CD4-positive, alpha-beta T cell (primary cell): ENCODE measurements at regions not wholly inside any gene's neighbourhood (a gene's known extent, or its start where the extent isn't known, plus 50 kb on each side); places are given as distances from the start of the nearest gene placed in this dataset.

Experiments used
- ATAC-seq: fragments of 200-7000 bp; cut with Tn5 transposase; one replicate; pipeline ENCODE4 v1.10.0; 2022; ENCODE audit warnings: mild to moderate bottlenecking; ENCODE audit not compliant: poor library complexity
- CTCF ChIA-PET: fragments of 350-600 bp; sonication (Branson Sonifier 250); formaldehyde crosslinking; loops from one replicate; lab custom pipeline; 2021; ENCODE audit warnings: antibody characterized with exemption, inconsistent platforms; lab: Charles Lee
- POLR2A ChIA-PET: fragments of 350-600 bp; sonication (Branson Sonifier 250); formaldehyde crosslinking; loops from one replicate; lab custom pipeline; 2021; ENCODE audit warnings: antibody characterized with exemption, inconsistent platforms; lab: Charles Lee
- DNase-seq, 14 experiments: peaks; one replicate each; pipeline ENCODE4 v3.0.0-alpha.2; 2013 to 2020; ENCODE audit warnings: mixed read lengths in 2 of 14
- H3K27ac ChIP-seq, 2 donors: one replicate each; pipeline versions ENCODE4 v1.5.1 to v1.7.0; 2013; ENCODE audit warnings: low read length in 2 of 2, low read depth in 1 of 2, mild to moderate bottlenecking in 1 of 2
- H3K27me3 ChIP-seq, 2 experiments: 1 replicate in 1 of 2; 2 replicates in 1 of 2; pipeline versions ENCODE4 v1.6.1 to v1.7.0; 2013; ENCODE audit warnings: low read length in 2 of 2, control low read depth in 1 of 2, mild to moderate bottlenecking in 1 of 2, moderate library complexity in 1 of 2; ENCODE audit not compliant: insufficient read depth in 2 of 2, control insufficient read depth in 1 of 2
- H3K36me3 ChIP-seq: one replicate; pipeline ENCODE4 v1.6.1; 2013; ENCODE audit warnings: low read length, control low read depth; ENCODE audit not compliant: insufficient read depth
- H3K4me1 ChIP-seq: one replicate; pipeline ENCODE4 v1.6.1; 2013; ENCODE audit warnings: low read length, control low read depth; ENCODE audit not compliant: insufficient read depth
- H3K4me3 ChIP-seq: one replicate; pipeline ENCODE4 v1.5.1; 2013; ENCODE audit warnings: mild to moderate bottlenecking, low read length, moderate library complexity
- H3K9me3 ChIP-seq, 2 experiments: 1 replicate in 1 of 2; 2 replicates in 1 of 2; pipeline versions ENCODE4 v1.6.1 to v1.7.0; 2013; ENCODE audit warnings: low read length in 2 of 2, mild to moderate bottlenecking in 2 of 2, control low read depth in 1 of 2, moderate library complexity in 1 of 2; ENCODE audit not compliant: control insufficient read depth in 1 of 2, insufficient read depth in 1 of 2
- H3K27ac Mint-ChIP-seq: one replicate; pipeline ENCODE4 v1.8.0; 2020; ENCODE audit warnings: mixed read lengths
- H3K27me3 Mint-ChIP-seq: one replicate; pipeline ENCODE4 v1.8.0; 2021; ENCODE audit warnings: mixed read lengths
- H3K36me3 Mint-ChIP-seq: one replicate; pipeline ENCODE4 v1.8.0; 2021; ENCODE audit warnings: low read depth, mixed read lengths
- H3K4me1 Mint-ChIP-seq: one replicate; pipeline ENCODE4 v1.8.0; 2021; ENCODE audit warnings: low read depth, mixed read lengths
- H3K4me3 Mint-ChIP-seq: one replicate; pipeline ENCODE4 v1.8.0; 2020; ENCODE audit warnings: mild to moderate bottlenecking, mixed read lengths
- H3K9me3 Mint-ChIP-seq: one replicate; pipeline ENCODE4 v1.8.0; 2020; ENCODE audit warnings: mixed read lengths
- CTCF ChIP-seq: fragments of 200-600 bp; IDR thresholded peaks from one replicate; pipeline ENCODE4 v1.8.0; 2022; ENCODE audit warnings: antibody characterized with exemption, mild to moderate bottlenecking
- intact Hi-C, 2 experiments: fragments of 100-400 bp; cut with DNase I in 1 of 2; cut with micrococcal nuclease in 1 of 2; formaldehyde crosslinking; loops; one replicate each; pipeline versions ENCODE4 v1.15.1 to v1.9.0; 2023 to 2025; cut with DNase I, micrococcal nuclease

- ChIA-PET POLR2A (no interaction called here), CTCF (no interaction called here)
- Mint-ChIP-seq H3K4me1 (no peaks in the 10 kb centered on the region), H3K36me3 (no peaks in the 10 kb centered on the region), H3K9me3 (no peaks in the 10 kb centered on the region), H3K27ac (no peak overlapping the region), H3K27me3 (peaks cover 17% of the 10 kb centered on the region), H3K4me3 (no peak overlapping the region)
- Histone ChIP-seq H3K4me1 (no peaks in the 10 kb centered on the region), H3K27me3 (no peaks in the 10 kb centered on the region), H3K27ac (no peak overlapping the region), H3K36me3 (no peaks in the 10 kb centered on the region), H3K4me3 (no peak overlapping the region), H3K9me3 (peaks cover 0 to 3% of the 10 kb centered on the region in 2 experiments)
- intact Hi-C loops, result no loop called here
- ATAC-seq (no peak), DNase-seq (no peak)
- TF ChIP-seq CTCF, result no peak
Measured at GRCh38 chr4:128525387-128525786, 237.8 kb upstream of the PGRMC2 start.

DNA sequence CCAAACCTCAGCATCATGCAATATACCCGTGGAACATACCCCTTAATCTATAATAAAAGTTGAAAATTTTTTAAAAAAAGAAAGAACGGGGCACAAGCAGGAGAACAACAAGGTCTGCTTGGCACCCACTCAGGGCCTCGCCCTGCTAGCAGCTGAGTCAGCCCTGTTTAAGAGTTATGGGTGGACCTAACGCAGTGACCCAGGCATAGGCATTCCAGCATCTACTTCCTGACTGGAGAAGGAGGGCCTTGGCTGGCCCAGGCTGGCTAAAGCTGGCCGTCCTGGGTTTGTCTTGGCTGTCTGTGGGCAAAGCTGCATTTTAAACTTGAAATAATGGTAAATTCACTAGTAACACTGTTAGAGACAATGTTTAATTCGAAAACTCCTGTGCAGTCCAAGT lies 236.7 kb upstream of the PGRMC2 start:
- no peaks in the 10 kb centered on the region for H3K36me3 Mint-ChIP-seq
- no peak overlapping the region for H3K27ac Mint-ChIP-seq
- peaks cover 0 to 3% of the 10 kb centered on the region in 2 experiments for H3K9me3 ChIP-seq
- no peaks in the 10 kb centered on the region for H3K27me3 ChIP-seq
- H3K4me3 ChIP-seq, result no peak overlapping the region
- ATAC-seq, result no peak
- no peak for TF ChIP-seq CTCF
- ChIA-PET CTCF (no interaction called here), POLR2A (no interaction called here)
- H3K36me3 ChIP-seq, result no peaks in the 10 kb centered on the region
- DNase-seq, result no peak
- H3K4me3 Mint-ChIP-seq, result no peak overlapping the region
- H3K4me1 Mint-ChIP-seq, result no peaks in the 10 kb centered on the region
- intact Hi-C loops, result no loop called here
- H3K27me3 Mint-ChIP-seq, result peaks cover 17% of the 10 kb centered on the region
- H3K9me3 Mint-ChIP-seq, result no peaks in the 10 kb centered on the region
- H3K27ac ChIP-seq, result no peak overlapping the region
- H3K4me1 ChIP-seq, result no peaks in the 10 kb centered on the region

GRCh38 chr4:128521648-128522111 lies 234.1 kb upstream of the PGRMC2 start:
- Histone ChIP-seq H3K4me1 (no peaks in the 10 kb centered on the region), H3K27me3 (no peaks in the 10 kb centered on the region), H3K4me3 (no peak overlapping the region), H3K36me3 (no peaks in the 10 kb centered on the region), H3K27ac (no peak overlapping the region), H3K9me3 (peaks cover 0 to 3% of the 10 kb centered on the region in 2 experiments)
- Mint-ChIP-seq H3K27ac (no peak overlapping the region), H3K4me3 (no peak overlapping the region), H3K27me3 (peaks cover 17% of the 10 kb centered on the region), H3K36me3 (no peaks in the 10 kb centered on the region), H3K4me1 (no peaks in the 10 kb centered on the region), H3K9me3 (no peaks in the 10 kb centered on the region)
- POLR2A ChIA-PET, result no interaction called here
- no peak for DNase-seq
- CTCF ChIA-PET, result interaction anchor here (0.6 kb wide), 1 partner anchor 32 kb away, joined by 3 read pairs; no protein-coding TSS in a partner anchor
- intact Hi-C loops, result no loop called here
- no peak for ATAC-seq
- TF ChIP-seq CTCF, result no peak
